22Rv1 (cell line): ENCODE measurements at regions not wholly inside any gene's neighbourhood (a gene's known extent, or its start where the extent isn't known, plus 50 kb on each side); places are given as distances from the start of the nearest gene placed in this dataset.

ENCODE experiments used
- ZFX ChIP-seq: fragments of 450-650 bp; IDR thresholded peaks from 2 replicates; pipeline ENCODE4 v1.6.1; 2017; ENCODE audit warnings: antibody characterized with exemption, borderline replicate concordance
- TF ChIP-seq, protein P1 (sequence below): fragments of 450-650 bp; IDR thresholded peaks from 2 replicates; pipeline ENCODE4 v1.5.1; 2017; ENCODE audit warnings: mild to moderate bottlenecking

DNA sequence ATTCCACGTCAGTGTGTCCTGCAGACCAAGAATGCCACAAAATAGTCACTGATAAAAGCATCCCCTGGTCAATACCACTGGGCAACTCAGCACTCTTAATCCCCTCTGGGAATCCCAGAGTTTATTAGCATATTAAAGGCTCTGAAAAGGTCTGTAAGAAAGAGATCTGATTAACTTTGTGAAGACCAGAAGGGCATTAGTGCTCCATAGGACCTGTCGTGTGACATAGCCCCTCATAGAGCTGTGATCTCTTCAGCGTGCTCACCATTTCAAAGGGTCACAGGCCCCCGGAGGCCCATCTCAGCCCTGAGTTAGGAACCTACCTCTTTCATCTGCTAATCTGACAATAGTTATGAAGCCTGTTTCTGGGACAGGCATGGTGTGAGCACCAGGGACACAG lies 299.2 kb downstream of the MN1 start:
- TF ChIP-seq, protein P1, sequence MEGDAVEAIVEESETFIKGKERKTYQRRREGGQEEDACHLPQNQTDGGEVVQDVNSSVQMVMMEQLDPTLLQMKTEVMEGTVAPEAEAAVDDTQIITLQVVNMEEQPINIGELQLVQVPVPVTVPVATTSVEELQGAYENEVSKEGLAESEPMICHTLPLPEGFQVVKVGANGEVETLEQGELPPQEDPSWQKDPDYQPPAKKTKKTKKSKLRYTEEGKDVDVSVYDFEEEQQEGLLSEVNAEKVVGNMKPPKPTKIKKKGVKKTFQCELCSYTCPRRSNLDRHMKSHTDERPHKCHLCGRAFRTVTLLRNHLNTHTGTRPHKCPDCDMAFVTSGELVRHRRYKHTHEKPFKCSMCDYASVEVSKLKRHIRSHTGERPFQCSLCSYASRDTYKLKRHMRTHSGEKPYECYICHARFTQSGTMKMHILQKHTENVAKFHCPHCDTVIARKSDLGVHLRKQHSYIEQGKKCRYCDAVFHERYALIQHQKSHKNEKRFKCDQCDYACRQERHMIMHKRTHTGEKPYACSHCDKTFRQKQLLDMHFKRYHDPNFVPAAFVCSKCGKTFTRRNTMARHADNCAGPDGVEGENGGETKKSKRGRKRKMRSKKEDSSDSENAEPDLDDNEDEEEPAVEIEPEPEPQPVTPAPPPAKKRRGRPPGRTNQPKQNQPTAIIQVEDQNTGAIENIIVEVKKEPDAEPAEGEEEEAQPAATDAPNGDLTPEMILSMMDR: no peak
- TF ChIP-seq ZFX: no peak
